ENCODE measurements at regions not wholly inside any gene's neighbourhood (a gene's known extent, or its start where the extent isn't known, plus 50 kb on each side); places are given as distances from the start of the nearest gene placed in this dataset.

GRCh38 chr2:126754240-126755004 lies 98.5 kb downstream of the GYPC start:
- TF ChIP-seq CTCF (IDR thresholded peaks at IDR 0.05; ENCODE audit: low read depth, low read length) (no peak), EZH2phosphoT487 (IDR thresholded peaks at IDR 0.05; ENCODE audit: low read depth) (no peak)
